WTC11 (cell line): ENCODE measurements at regions not wholly inside any gene's neighbourhood (a gene's known extent, or its start where the extent isn't known, plus 50 kb on each side); places are given as distances from the start of the nearest gene placed in this dataset.

ENCODE experiments used
- AFF4 ChIP-seq: sonication (generic); formaldehyde crosslinking; IDR thresholded peaks from 2 replicates; pipeline ENCODE4 v1.8.1; 2023; ENCODE audit warnings: mild to moderate bottlenecking, missing genetic modification reagents, borderline replicate concordance
- ATF3 ChIP-seq: sonication (generic); formaldehyde crosslinking; conservative IDR thresholded peaks from 2 replicates; pipeline ENCODE4 v1.8.1; 2022; ENCODE audit warnings: mild to moderate bottlenecking, missing genetic modification reagents
- E2F4 ChIP-seq: sonication (generic); formaldehyde crosslinking; IDR thresholded peaks from 2 replicates; pipeline ENCODE4 v1.8.1; 2022; ENCODE audit warnings: low read depth, mild to moderate bottlenecking, moderate library complexity, missing genetic modification reagents, borderline replicate concordance
- FOXK1 ChIP-seq: sonication (generic); formaldehyde crosslinking; IDR thresholded peaks from 2 replicates; pipeline ENCODE4 v1.8.0; 2022; ENCODE audit warnings: mild to moderate bottlenecking, moderate library complexity, missing genetic modification reagents
- JUN ChIP-seq: sonication (generic); formaldehyde crosslinking; IDR thresholded peaks from 2 replicates; pipeline ENCODE4 v1.8.0; 2023; ENCODE audit warnings: mild to moderate bottlenecking, missing genetic modification reagents
- KAT7 ChIP-seq: sonication (generic); formaldehyde crosslinking; IDR thresholded peaks from 2 replicates; pipeline ENCODE4 v1.8.1; 2023; ENCODE audit warnings: missing genetic modification reagents, mild to moderate bottlenecking, borderline replicate concordance
- NFYB ChIP-seq: sonication (generic); formaldehyde crosslinking; conservative IDR thresholded peaks from 2 replicates; pipeline ENCODE4 v1.8.0; 2022; ENCODE audit warnings: low read depth, missing genetic modification reagents
- NR3C1 ChIP-seq: sonication (generic); formaldehyde crosslinking; conservative IDR thresholded peaks from 2 replicates; pipeline ENCODE4 v1.8.1; 2023; ENCODE audit warnings: low read depth, mild to moderate bottlenecking, missing genetic modification reagents
- SP1 ChIP-seq: sonication (generic); formaldehyde crosslinking; conservative IDR thresholded peaks from 2 replicates; pipeline ENCODE4 v1.8.1; 2022; ENCODE audit warnings: missing genetic modification reagents
- ZNF416 ChIP-seq: fragments of 250-450 bp; sonication (Bioruptor Pico); IDR thresholded peaks from 2 replicates; pipeline ENCODE4 v1.9.0; 2021; ENCODE audit warnings: mild to moderate bottlenecking, inconsistent platforms
- TF ChIP-seq, protein P1 (sequence below): fragments of 200-600 bp; IDR thresholded peaks from 2 replicates; pipeline ENCODE4 v1.8.0; 2022; ENCODE audit warnings: antibody characterized with exemption
- TF ChIP-seq, protein P2 (sequence below): fragments of 250-450 bp; sonication (Bioruptor Pico); IDR thresholded peaks from 2 replicates; pipeline ENCODE4 v2.1.2; 2022; ENCODE audit warnings: mild to moderate bottlenecking, moderate library complexity
- TF ChIP-seq, protein P3 (sequence below): sonication (generic); formaldehyde crosslinking; conservative IDR thresholded peaks from 2 replicates; pipeline ENCODE4 v1.8.1; 2023; ENCODE audit warnings: mild to moderate bottlenecking, low read depth, missing genetic modification reagents, moderate library complexity

DNA sequence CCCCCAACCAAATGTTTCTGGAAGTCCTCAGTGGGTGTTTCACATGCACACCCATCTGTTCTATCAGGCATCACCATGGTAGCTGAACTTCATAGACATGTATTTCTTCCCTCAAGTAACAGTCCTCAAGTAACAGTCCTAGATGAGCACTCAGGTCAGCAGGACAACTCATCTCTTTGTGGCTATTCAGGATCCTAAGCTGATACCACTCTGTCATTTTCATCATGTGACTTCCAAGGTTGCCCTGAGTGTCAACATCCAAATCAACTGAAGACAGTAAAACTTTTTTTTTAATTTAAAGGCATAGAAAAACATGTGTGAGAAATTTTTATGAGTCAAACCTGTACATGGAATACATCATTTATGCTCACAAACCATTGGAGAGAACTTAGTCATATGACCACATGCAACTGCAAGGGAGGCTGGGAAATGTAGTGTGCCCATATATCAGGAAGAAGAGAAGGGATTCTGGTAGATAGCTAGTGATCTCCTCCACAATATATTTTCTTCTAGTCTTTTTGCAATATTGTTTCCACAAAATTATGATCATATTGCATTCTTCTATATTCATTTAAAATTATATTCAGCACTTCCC, 64.2 kb upstream of the FST start:
- no peak for TF ChIP-seq JUN (CRISPR knock-in tag)
- no peak for TF ChIP-seq SP1 (CRISPR knock-in tag)
- TF ChIP-seq, protein P1, sequence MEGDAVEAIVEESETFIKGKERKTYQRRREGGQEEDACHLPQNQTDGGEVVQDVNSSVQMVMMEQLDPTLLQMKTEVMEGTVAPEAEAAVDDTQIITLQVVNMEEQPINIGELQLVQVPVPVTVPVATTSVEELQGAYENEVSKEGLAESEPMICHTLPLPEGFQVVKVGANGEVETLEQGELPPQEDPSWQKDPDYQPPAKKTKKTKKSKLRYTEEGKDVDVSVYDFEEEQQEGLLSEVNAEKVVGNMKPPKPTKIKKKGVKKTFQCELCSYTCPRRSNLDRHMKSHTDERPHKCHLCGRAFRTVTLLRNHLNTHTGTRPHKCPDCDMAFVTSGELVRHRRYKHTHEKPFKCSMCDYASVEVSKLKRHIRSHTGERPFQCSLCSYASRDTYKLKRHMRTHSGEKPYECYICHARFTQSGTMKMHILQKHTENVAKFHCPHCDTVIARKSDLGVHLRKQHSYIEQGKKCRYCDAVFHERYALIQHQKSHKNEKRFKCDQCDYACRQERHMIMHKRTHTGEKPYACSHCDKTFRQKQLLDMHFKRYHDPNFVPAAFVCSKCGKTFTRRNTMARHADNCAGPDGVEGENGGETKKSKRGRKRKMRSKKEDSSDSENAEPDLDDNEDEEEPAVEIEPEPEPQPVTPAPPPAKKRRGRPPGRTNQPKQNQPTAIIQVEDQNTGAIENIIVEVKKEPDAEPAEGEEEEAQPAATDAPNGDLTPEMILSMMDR, result no peak
- no peak for TF ChIP-seq AFF4 (CRISPR knock-in tag)
- TF ChIP-seq, protein P2, sequence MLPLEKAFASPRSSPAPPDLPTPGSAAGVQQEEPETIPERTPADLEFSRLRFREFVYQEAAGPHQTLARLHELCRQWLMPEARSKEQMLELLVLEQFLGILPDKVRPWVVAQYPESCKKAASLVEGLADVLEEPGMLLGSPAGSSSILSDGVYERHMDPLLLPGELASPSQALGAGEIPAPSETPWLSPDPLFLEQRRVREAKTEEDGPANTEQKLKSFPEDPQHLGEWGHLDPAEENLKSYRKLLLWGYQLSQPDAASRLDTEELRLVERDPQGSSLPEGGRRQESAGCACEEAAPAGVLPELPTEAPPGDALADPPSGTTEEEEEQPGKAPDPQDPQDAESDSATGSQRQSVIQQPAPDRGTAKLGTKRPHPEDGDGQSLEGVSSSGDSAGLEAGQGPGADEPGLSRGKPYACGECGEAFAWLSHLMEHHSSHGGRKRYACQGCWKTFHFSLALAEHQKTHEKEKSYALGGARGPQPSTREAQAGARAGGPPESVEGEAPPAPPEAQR (CRISPR knock-in tag), result no peak
- TF ChIP-seq ATF3 (CRISPR knock-in tag), result no peak
- no peak for TF ChIP-seq ZNF416 (CRISPR knock-in tag)
- TF ChIP-seq KAT7 (CRISPR knock-in tag), result no peak
- TF ChIP-seq NR3C1 (CRISPR knock-in tag), result no peak
- TF ChIP-seq FOXK1 (CRISPR knock-in tag), result no peak
- no peak for TF ChIP-seq E2F4 (CRISPR knock-in tag)
- TF ChIP-seq, protein P3, sequence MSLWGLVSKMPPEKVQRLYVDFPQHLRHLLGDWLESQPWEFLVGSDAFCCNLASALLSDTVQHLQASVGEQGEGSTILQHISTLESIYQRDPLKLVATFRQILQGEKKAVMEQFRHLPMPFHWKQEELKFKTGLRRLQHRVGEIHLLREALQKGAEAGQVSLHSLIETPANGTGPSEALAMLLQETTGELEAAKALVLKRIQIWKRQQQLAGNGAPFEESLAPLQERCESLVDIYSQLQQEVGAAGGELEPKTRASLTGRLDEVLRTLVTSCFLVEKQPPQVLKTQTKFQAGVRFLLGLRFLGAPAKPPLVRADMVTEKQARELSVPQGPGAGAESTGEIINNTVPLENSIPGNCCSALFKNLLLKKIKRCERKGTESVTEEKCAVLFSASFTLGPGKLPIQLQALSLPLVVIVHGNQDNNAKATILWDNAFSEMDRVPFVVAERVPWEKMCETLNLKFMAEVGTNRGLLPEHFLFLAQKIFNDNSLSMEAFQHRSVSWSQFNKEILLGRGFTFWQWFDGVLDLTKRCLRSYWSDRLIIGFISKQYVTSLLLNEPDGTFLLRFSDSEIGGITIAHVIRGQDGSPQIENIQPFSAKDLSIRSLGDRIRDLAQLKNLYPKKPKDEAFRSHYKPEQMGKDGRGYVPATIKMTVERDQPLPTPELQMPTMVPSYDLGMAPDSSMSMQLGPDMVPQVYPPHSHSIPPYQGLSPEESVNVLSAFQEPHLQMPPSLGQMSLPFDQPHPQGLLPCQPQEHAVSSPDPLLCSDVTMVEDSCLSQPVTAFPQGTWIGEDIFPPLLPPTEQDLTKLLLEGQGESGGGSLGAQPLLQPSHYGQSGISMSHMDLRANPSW (CRISPR knock-in tag), result no peak
- no peak for TF ChIP-seq NFYB (CRISPR knock-in tag)
